Erythroblast (primary cell): ENCODE measurements at regions not wholly inside any gene's neighbourhood (a gene's known extent, or its start where the extent isn't known, plus 50 kb on each side); places are given as distances from the start of the nearest gene placed in this dataset.
"Not testable (repeated sequence)": the region's sequence is repeated elsewhere in the genome, so short reads cannot be mapped to it uniquely, and the experiment has no call there.

Experiments
- DNase-seq, 2 experiments: peaks; one replicate each; lab custom pipeline; 2025; lab: John Stamatoyannopoulos, UW
- GATA1 ChIP-seq: IDR thresholded peaks from 2 replicates; pipeline ENCODE4 v1.6.1; 2011; ENCODE audit warnings: low read depth, mild to moderate bottlenecking, control low read depth, low read length, moderate library complexity
- POLR2A ChIP-seq: IDR thresholded peaks from 2 replicates; pipeline ENCODE4 v1.6.1; 2011; ENCODE audit warnings: mild to moderate bottlenecking, low read length

DNA sequence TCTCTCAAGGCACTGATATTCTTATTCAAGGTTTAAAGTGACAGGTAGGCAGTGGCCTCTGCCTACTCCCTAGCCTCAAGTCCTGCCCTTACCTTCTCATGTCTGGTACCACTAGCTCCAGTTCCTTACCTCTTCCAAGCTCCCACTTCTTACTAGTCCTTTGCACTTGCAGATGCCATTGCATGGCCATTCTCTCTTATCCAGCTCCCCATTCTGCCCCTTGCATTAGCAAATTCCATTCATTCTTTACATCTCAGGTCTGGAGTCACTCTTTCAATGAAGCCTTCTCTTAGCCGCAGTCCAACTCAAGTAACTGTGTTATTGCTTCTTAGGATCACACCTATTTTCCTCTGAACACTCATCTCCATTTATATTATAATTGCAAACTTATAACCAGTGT lies 807.1 kb downstream of the EDEM1 start:
- DNase-seq = no peak
- TF ChIP-seq POLR2A (no peak), GATA1 (no peak)

DNA sequence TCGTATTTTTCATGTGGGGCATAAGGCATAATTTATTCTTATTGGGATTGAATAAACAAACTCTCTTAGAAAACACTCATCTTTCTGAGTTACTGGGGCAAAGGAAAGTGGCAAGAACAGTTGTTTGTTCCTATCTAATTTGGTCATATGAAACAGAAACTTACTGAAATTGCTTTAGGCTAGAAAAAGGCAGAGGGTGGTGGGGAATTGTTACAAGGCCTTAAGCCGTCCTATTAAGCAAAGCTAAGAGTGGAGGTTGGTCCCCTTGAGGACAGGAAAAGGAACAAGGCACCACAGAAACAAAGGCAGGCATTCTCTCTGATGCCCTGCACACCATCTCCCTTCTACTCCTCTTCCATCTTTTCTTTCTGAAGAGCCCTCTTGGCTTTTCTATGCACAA lies 830.9 kb downstream of the EDEM1 start:
- no peak for TF ChIP-seq POLR2A
- no peak for TF ChIP-seq GATA1

DNA sequence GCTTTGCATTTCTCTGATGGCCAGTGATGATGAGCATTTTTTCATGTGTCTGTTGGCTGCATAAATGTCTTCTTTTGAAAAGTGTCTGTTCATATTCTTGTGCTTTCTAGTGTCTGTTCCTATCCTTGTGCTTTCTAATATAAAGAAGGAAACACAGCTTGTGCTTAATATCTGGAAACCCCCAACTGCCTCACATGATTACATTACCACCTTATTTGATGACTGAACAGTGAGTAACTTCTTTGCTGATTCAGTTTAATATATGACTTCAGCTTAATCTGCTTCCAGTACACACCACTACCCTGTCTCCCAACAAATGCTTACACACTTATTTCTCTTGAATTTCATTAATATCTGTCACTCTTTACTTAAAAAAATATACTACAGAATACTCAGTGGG lies 835.1 kb downstream of the EDEM1 start:
- no peak for DNase-seq
- TF ChIP-seq POLR2A (no peak), GATA1 (no peak)

More for the DNA sequence above, 830.9 kb downstream of the EDEM1 start:
- DNase-seq = no peak

DNA sequence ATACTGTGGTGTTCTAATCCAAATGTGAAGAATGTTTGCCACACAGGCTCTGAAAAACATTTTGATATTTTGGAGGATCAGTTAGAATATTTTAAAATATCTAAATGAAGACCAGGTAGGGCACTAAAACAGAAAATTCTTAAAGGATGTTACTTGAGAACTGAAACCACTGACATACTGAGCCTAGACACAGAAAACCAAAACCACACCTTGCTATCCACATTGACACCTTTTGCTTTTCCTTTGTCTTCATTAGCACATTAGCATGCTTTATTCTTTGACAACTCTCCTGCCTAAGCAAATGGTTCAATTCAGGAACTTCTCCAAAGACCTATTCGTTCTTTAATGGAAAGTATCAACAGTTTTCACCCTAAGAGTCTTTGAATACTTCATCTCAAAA lies 835.9 kb upstream of the GRM7 start:
- TF ChIP-seq POLR2A (no peak), GATA1 (no peak)

DNA sequence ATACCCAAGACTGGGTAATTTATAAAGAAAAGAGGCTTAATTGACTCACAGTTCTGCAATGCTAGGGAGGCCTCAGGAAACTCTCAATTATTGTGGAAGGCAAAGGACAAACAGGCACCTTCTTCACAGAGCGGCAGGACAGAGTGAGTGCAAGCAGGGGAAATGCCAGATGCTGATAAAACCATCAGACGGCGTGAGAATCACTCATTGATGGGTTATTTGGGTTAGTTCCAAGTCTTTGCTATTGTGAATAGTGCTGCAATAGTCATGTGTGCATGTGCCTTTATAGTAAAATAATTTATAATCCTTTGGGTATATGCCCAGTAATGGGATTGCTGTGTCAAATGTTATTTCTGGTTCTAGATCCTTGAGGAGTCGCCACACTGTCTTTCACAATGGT lies 830.3 kb upstream of the GRM7 start:
- not testable (repeated sequence) for DNase-seq

More for the DNA sequence above, 835.9 kb upstream of the GRM7 start:
- DNase-seq = no peak

DNA sequence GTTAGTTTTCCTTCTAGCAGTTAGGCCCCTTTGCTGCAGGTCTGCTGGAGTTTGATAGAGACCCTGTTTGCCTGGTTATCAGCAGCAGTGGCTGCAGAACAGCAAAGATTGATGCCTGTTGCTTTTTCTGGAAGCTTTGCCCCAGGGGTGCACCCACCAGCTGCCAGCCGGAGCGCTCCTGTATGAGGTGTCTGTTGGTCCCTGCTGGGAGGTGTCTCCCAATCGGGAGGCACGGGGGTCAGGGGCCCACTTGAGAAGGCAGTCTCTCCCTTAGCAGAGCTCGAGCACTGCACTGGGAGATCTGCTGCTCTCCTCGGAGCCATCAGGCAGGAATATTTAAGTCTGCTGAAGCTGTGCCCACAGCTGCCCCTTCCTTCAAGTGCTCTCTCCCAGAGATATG lies 825.3 kb upstream of the GRM7 start:
- DNase-seq = no peak
- TF ChIP-seq POLR2A (no peak), GATA1 (no peak)

DNA sequence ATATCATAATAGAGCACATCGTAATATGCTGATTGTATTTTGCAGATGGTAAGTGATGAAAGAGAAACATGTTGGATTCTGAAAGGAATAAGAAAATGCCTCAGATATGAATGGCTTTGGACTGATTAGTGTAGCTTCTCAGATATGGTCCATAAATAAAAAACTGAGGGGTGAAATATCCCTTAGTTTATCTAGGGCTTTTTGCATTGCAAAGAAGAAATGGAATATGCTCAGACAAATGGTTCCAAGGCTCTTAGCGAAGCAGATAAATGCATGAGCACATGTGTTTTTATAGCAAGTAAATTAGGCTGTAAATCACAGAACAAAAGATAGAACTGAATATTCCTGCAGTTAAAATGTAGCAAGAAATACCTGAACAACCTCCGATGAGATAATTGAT lies 820.9 kb upstream of the GRM7 start:
- DNase-seq = no peak
- TF ChIP-seq POLR2A (no peak), GATA1 (no peak)

DNA sequence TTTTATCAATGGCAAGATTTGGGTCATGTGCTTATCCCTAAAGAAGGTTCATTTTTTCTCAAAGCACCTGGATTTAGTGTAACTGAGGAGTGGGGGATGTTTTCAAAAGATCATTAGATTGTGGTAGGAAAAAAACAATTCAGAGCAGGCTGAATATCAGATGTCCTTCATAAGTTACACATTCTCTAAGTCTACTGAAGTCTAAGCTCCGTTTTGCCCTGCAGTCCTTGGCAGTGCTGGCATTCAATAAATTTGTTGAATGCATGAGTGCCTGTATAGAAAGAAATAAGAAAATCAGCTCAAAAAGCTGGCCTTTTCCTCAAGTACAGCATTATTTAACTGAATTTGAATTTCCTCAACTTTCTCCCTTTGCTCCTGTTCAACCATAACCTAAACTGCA lies 819.0 kb upstream of the GRM7 start:
- TF ChIP-seq GATA1 = no peak
- TF ChIP-seq POLR2A = no peak
- DNase-seq = no peak

DNA sequence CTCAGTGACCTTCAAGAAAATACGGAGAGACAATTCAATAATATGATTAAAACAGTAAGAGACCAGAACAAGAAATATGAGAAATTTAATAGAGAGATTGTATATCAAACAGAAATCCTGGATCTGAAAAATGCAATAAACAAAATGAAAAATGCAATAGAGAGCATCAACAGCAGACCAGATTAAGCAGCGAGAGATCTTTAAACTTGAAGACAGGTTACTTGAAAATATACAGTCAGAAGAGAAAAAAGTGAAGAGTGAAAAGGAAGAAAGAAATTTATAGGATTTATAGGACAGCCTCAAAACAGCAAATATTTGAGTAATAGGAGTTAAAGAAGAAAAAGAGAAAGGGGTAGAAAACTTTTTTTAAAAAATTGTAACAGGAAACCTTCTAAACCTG lies 813.9 kb upstream of the GRM7 start:
- no peak for DNase-seq
- no peak for TF ChIP-seq GATA1
- no peak for TF ChIP-seq POLR2A

DNA sequence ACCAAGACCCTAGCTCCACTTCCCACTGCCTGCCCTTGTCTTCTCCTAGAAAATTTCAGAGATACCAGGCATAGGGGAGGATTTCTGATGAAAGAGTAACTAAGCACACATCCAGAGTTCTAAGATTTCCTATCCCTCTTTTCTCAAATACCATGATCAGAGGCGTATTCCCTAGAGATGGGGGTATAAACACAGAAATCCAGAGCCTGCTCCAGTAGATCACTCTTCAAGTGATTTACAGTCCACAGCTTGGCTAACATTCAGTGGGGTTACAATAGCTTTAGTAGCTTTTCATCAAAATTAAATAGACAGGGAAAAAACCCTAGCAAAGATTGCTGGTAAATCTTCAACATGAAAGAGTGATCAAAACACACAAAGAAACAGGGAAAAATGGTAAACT lies 800.7 kb upstream of the GRM7 start:
- TF ChIP-seq GATA1 (no peak), POLR2A (no peak)
- no peak for DNase-seq

DNA sequence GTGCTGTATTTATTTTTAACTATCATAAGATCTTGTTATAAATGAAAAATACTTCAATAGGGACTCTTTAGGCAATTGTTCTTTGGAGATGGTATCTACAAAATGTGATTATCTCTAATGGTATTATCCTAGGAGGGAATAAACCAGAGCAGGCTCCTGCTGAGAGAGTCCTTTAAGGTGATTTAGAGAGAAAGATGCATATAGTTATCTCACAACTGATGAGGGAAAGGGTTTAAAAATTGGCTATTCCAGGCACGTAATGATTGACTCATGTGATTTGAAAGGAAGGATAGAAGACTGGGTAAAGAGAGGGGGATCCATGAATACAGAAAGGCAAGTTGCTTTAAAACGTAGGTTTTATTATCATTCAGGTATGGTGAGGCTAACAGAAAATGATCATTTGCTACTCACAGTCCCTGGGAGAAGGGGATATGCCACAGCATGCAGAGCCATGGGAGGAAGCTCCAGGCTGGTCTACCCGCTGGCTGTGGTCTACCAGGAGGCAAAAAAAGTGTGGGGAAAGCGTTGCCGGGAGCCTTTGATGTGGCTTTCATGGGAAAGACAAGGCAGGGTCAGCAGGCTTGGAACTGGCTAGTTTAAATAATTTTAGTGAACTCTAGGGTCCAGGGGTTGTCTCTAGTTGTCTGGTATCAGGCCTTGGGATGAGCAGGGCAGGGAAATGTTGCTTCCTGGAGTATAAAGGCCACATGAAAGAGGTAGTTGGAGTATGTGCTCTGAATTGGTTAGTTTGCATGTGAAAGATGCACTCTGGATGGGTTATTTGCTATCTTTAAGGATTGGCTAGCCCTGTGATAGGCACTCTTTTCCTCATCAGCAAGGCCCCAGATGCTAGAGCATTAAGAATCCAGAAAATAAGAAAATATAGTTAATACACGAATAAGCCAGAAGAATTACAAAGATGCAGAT lies 798.4 kb upstream of the GRM7 start:
- DNase-seq = no peak
- no peak for TF ChIP-seq POLR2A
- no peak for TF ChIP-seq GATA1

DNA sequence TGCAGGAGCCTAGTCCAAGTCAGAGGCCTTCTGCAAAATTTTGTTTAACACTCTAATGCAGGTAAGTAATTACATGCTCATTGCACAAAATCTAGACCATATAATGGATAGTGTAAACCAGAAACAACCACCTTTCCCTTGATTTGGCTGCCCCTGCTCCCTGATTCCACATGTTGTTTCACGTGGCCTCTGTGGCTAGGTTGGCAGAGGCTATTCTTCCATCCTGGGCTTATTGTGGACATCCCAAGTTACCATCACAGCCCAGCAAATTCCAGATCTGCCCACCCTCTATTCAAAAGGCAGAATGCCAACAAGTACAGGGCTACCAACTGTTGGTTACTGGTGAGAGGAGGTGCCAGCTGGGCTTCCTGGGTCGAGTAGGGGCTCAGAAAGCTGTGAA lies 794.5 kb upstream of the GRM7 start:
- no peak for TF ChIP-seq GATA1
- no peak for TF ChIP-seq POLR2A
- no peak for DNase-seq

DNA sequence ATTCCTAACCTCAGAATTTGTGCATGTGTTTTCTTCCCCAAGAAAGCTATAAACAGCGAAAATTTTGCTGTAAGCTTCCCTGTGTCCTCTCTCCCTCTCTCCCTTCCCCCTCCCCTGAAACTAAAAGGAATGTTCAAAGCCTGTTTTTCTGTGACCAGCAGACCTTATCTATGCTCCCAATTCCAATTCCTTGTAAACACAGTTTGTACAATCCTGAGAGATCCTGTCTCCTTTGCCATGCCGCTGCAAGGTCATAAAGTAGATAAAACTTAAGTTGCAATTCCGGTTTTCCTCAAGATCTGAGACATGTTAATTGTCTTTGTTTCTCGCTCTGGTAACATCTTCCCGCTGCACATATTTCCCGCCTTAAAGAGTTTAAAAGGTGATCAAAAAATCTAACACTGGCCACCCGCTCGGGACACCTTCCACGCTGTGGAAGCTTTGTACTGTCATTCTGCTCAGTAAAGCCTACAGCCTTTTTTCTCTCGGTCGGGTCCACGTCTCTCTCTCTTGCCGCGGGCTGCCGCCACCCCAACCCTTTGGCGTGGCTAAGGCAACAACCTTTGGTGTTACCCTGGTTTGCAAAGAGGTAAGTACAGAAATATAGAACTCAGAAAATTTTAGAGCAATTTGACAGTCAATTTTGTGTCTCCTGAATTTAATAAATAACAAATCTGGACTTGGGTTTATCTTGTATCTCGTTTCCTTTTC lies 793.9 kb upstream of the GRM7 start:
- DNase-seq = not testable (repeated sequence)

DNA sequence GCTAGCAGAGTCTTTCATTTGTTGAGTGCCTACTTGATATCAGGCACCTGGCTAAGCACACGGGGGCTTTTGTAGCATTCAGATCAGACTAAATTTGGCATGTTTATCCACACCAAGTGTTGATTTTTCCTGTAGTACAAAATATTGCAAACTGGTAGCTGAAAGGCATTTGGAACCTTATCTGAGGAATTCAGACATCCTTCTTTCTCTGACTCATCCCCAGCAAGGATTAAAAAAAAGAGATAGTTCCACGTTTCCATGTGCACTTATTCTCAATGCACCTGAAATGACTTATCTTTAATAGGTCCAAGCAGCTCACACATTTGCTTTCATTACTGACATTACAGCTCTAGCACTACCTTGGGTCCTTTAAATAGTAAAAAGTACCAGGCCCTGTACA lies 786.0 kb upstream of the GRM7 start:
- DNase-seq = no peak
- no peak for TF ChIP-seq POLR2A
- no peak for TF ChIP-seq GATA1

DNA sequence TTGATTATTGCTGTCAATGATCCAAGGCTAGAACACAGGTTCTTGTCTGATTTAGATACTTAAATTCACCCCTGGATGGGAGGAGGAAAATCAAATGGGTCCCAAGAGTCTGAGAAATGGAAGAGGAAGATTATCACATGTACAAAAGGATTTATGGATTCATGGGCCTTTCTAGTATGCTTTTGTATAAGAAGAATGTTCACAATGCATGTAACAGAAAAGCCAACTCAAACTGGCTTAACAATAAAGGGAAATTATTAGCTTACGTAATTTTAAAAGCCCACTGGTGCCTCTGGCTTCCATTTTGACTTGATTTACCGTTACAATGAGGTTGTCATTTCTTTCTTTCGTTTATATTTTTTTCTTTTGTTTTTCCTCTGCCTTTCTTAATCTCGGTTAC lies 782.5 kb upstream of the GRM7 start:
- DNase-seq = no peak
- TF ChIP-seq POLR2A = no peak
